SJSA1 (cell line): ENCODE measurements at regions not wholly inside any gene's neighbourhood (a gene's known extent, or its start where the extent isn't known, plus 50 kb on each side); places are given as distances from the start of the nearest gene placed in this dataset.

Experiments
- DNase-seq, 2 experiments: peaks; one replicate each; pipeline ENCODE4 v3.0.0-alpha.2; 2015 to 2020; ENCODE audit warnings: low spot score in 2 of 2, low read depth in 1 of 2
- H3K27ac ChIP-seq: fragments of 250-450 bp; sonication (Bioruptor Pico); 2 replicates; pipeline ENCODE4 v1.5.1; 2020; ENCODE audit warnings: mild to moderate bottlenecking, moderate library complexity
- H3K27me3 ChIP-seq: fragments of 250-450 bp; sonication (Bioruptor Pico); replicated peaks from 2 replicates; pipeline ENCODE4 v1.5.1; 2020; ENCODE audit warnings: mild to moderate bottlenecking, moderate library complexity
- H3K36me3 ChIP-seq: fragments of 250-450 bp; sonication (Bioruptor Pico); 2 replicates; pipeline ENCODE4 v1.5.1; 2020; ENCODE audit warnings: mild to moderate bottlenecking
- H3K4me1 ChIP-seq: fragments of 250-450 bp; sonication (Bioruptor Pico); replicated peaks from 2 replicates; pipeline ENCODE4 v1.6.1; 2021; ENCODE audit warnings: mild to moderate bottlenecking
- H3K4me3 ChIP-seq: fragments of 250-450 bp; sonication (Bioruptor Pico); 2 replicates; pipeline ENCODE4 v1.5.1; 2020; ENCODE audit warnings: mild to moderate bottlenecking
- H3K9me3 ChIP-seq: fragments of 250-450 bp; sonication (Bioruptor Pico); replicated peaks from 2 replicates; pipeline ENCODE4 v1.5.1; 2020; ENCODE audit warnings: mild to moderate bottlenecking

DNA sequence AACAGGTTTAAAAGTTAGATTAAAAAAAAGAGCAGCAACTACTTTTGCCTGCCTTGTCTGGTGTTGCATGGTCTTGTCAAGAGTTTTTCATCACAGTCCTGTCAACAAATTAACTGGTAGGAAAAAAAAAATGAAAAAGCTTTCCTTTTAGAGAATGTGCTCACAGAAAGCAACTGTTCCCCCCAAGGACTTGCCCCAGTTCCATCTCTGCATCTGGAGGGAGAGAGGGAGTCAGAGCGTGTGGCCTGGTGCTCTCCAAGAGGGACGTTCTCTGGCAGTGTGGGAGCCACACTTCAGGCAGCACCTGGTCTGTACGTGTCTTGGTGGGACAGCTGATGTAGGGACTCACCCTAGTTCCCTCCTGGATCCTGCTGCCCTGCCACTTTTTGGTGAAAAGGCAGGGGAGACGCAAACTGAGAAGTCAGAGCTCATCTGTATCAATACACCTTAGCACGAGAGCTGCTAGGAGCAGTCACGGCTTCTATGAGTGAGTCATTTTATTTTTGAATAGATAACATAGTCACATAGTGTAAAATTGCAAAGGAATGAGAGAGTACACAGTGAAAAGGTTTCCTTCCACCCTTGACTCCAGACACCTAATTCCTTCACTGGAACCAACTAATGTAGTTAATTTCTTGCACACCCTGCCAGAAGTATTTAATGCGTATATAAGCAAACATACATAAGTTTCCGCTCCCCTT is 172.5 kb upstream of the MGAT5 start:
- Histone ChIP-seq H3K4me3 (no peak overlapping the region), H3K27ac (no peak overlapping the region)

GRCh38 chr2:134083548-134083947 is 170.3 kb upstream of the MGAT5 start:
- no peaks in the 10 kb centered on the region for H3K9me3 ChIP-seq
- no peaks in the 10 kb centered on the region for H3K36me3 ChIP-seq
- no peak for DNase-seq
- H3K27ac ChIP-seq, result no peak overlapping the region
- H3K27me3 ChIP-seq, result no peaks in the 10 kb centered on the region
- no peak overlapping the region for H3K4me3 ChIP-seq
- no peaks in the 10 kb centered on the region for H3K4me1 ChIP-seq

More for the DNA sequence above, 172.5 kb upstream of the MGAT5 start:
- Histone ChIP-seq H3K36me3 (no peaks in the 10 kb centered on the region), H3K9me3 (no peaks in the 10 kb centered on the region), H3K27me3 (no peaks in the 10 kb centered on the region), H3K4me1 (no peaks in the 10 kb centered on the region)
- DNase-seq, result no peak

GRCh38 chr2:134086594-134087219 is 167.2 kb upstream of the MGAT5 start:
- H3K27me3 ChIP-seq, result no peaks in the 10 kb centered on the region
- no peak overlapping the region for H3K27ac ChIP-seq
- H3K36me3 ChIP-seq, result no peaks in the 10 kb centered on the region
- H3K9me3 ChIP-seq, result no peaks in the 10 kb centered on the region
- H3K4me3 ChIP-seq, result no peak overlapping the region
- DNase-seq, result no peak
- no peaks in the 10 kb centered on the region for H3K4me1 ChIP-seq

DNA sequence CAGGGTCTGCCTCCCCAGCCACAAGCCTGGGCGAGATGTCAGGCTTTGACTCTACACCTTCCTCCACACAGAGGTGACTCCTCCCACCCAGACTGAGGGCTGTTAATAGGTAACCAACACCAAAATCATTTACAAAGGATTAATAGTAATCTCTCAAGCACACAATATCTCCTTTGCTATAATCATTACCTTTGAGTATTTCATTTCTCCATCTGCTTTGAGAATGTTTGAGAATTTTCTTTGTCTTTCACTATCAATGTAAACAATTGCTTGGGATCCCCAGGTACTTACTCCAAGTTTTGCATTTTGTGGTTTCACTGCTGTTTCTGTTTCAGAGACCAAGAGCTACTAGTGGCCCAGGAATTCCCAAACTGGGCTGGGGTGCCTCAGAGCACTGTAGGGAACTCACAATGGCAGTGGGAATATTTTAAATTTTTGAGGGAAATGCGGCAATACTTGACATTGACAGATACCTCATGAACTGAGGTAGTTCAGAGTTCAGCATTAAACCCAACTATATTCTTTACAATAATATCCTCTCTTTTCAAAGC is 166.4 kb upstream of the MGAT5 start:
- H3K27ac ChIP-seq, result no peak overlapping the region
- no peak for DNase-seq

GRCh38 chr2:134089454-134089853 is 164.4 kb upstream of the MGAT5 start:
- Histone ChIP-seq H3K4me3 (no peak overlapping the region), H3K9me3 (0 out of 2 replicates have a peak, but pooled peaks cover 4% of the 10 kb centered on the region), H3K4me1 (no peaks in the 10 kb centered on the region), H3K27me3 (no peaks in the 10 kb centered on the region), H3K36me3 (no peaks in the 10 kb centered on the region), H3K27ac (no peak overlapping the region)
- no peak for DNase-seq

More for the DNA sequence above, 166.4 kb upstream of the MGAT5 start:
- Histone ChIP-seq H3K9me3 (no peaks in the 10 kb centered on the region), H3K27me3 (no peaks in the 10 kb centered on the region), H3K4me3 (no peak overlapping the region), H3K36me3 (no peaks in the 10 kb centered on the region), H3K4me1 (no peaks in the 10 kb centered on the region)

DNA sequence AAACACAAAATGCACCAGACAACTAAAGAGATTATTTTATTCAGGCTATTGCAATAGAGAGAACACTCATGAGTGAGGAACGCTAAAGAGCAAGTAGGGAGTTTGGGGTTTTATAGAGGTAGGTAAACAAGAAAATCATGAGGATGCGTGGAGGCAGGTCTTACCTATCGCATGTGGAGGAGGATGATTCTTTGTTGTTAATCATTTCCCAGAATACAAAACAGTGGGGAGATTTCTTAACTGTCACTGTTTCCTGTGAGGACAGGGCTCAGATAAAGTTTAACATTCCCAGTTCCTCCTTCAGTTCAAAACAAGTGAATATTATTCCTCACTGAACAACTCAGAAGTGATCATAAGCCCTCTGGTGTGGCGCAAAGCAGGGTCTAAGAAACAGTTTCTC is 156.1 kb upstream of the MGAT5 start:
- no peaks in the 10 kb centered on the region for H3K36me3 ChIP-seq
- H3K4me1 ChIP-seq, result no peaks in the 10 kb centered on the region
- 0 out of 2 replicates have a peak, but pooled peaks cover 4% of the 10 kb centered on the region for H3K9me3 ChIP-seq
- H3K27ac ChIP-seq, result no peak overlapping the region
- H3K4me3 ChIP-seq, result no peak overlapping the region
- no peaks in the 10 kb centered on the region for H3K27me3 ChIP-seq
- no peak for DNase-seq

- Histone ChIP-seq H3K9me3 (0 out of 2 replicates have a peak, but pooled peaks cover 4% of the 10 kb centered on the region), H3K27ac (no peak overlapping the region), H3K4me3 (no peak overlapping the region), H3K4me1 (no peaks in the 10 kb centered on the region), H3K27me3 (no peaks in the 10 kb centered on the region), H3K36me3 (no peaks in the 10 kb centered on the region)
- DNase-seq, result no peak
Measured at GRCh38 chr2:134098321-134098720, 155.6 kb upstream of the MGAT5 start.

GRCh38 chr2:134099273-134099672 is 154.6 kb upstream of the MGAT5 start:
- H3K9me3 ChIP-seq, result no peaks in the 10 kb centered on the region
- H3K27ac ChIP-seq, result no peak overlapping the region
- H3K36me3 ChIP-seq, result no peaks in the 10 kb centered on the region
- H3K4me3 ChIP-seq, result no peak overlapping the region
- DNase-seq, result no peak
- no peaks in the 10 kb centered on the region for H3K4me1 ChIP-seq
- H3K27me3 ChIP-seq, result no peaks in the 10 kb centered on the region

GRCh38 chr2:134103196-134103595 is 150.7 kb upstream of the MGAT5 start:
- DNase-seq, result no peak
- Histone ChIP-seq H3K9me3 (no peaks in the 10 kb centered on the region), H3K27ac (no peak overlapping the region), H3K4me3 (no peak overlapping the region), H3K27me3 (no peaks in the 10 kb centered on the region), H3K36me3 (no peaks in the 10 kb centered on the region), H3K4me1 (no peaks in the 10 kb centered on the region)

- Histone ChIP-seq H3K4me1 (no peaks in the 10 kb centered on the region), H3K4me3 (no peak overlapping the region), H3K9me3 (no peaks in the 10 kb centered on the region), H3K27me3 (no peaks in the 10 kb centered on the region), H3K27ac (no peak overlapping the region), H3K36me3 (no peaks in the 10 kb centered on the region)
- no peak for DNase-seq
Measured at GRCh38 chr2:134104754-134105153, 149.1 kb upstream of the MGAT5 start.

DNA sequence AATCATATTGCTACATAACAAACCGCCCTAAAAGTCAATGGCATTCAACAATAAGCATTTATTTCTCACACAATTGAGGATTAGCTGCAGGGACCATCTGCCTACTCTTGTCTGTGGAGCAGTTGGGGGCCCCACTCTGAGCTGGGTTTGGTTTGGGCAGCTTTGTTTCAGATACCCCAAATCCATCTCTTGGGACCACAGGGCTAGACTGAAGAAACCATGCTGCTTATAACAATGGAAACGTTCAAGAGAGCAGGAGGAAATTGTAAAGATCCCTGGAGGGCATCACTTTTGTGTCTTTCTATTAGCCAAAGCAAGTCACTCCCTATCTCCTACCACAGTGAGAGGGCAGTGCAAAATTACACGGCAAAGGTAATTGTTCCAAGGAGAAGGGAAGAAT is 146.5 kb upstream of the MGAT5 start:
- Histone ChIP-seq H3K27ac (no peak overlapping the region), H3K9me3 (peaks cover 7% of the 10 kb centered on the region), H3K4me3 (no peak overlapping the region), H3K27me3 (no peaks in the 10 kb centered on the region), H3K36me3 (no peaks in the 10 kb centered on the region), H3K4me1 (no peaks in the 10 kb centered on the region)
- DNase-seq, result no peak

GRCh38 chr2:134108113-134108512 is 145.8 kb upstream of the MGAT5 start:
- no peak for DNase-seq
- Histone ChIP-seq H3K36me3 (no peaks in the 10 kb centered on the region), H3K4me3 (no peak overlapping the region), H3K9me3 (peaks cover 7% of the 10 kb centered on the region), H3K27ac (no peak overlapping the region), H3K27me3 (no peaks in the 10 kb centered on the region), H3K4me1 (no peaks in the 10 kb centered on the region)

- no peak overlapping the region for H3K27ac ChIP-seq
- peaks cover 7% of the 10 kb centered on the region for H3K9me3 ChIP-seq
- no peak overlapping the region for H3K4me3 ChIP-seq
- H3K27me3 ChIP-seq, result no peaks in the 10 kb centered on the region
- no peaks in the 10 kb centered on the region for H3K36me3 ChIP-seq
- no peaks in the 10 kb centered on the region for H3K4me1 ChIP-seq
- no peak for DNase-seq
Measured at GRCh38 chr2:134109246-134109645, 144.6 kb upstream of the MGAT5 start.

DNA sequence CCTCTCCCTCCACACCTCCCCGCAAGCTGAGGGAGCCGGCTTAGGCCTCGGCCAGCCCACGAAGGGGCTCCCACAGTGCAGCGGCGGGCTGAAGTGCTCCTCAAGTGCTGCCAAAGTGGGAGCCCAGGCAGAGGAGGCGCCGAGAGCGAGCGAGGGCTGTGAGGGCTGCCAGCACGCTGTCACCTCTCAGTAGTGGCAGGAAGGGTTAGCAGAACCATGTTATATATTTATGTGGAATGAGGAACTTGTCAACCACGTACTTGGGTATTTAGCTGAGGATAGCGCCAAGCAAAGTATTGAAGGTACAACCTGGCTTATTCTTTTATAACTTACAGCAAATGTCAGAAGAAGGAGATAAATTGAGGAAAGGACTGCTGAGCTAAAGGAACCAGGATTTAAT is 144.1 kb upstream of the MGAT5 start:
- no peak for DNase-seq
- Histone ChIP-seq H3K36me3 (no peaks in the 10 kb centered on the region), H3K27me3 (no peaks in the 10 kb centered on the region), H3K4me1 (no peaks in the 10 kb centered on the region), H3K27ac (no peak overlapping the region), H3K4me3 (no peak overlapping the region), H3K9me3 (peaks cover 7% of the 10 kb centered on the region)
